Activated CD4-positive, CD25-positive, alpha-beta regulatory T cell treated with anti-CD3 and anti-CD28 coated beads, Interleukin-2, amount 50 U/mL, for 16 hours (primary cell): ENCODE measurements at regions not wholly inside any gene's neighbourhood (a gene's known extent, or its start where the extent isn't known, plus 50 kb on each side); places are given as distances from the start of the nearest gene placed in this dataset.

Source experiments
- DNase-seq: peaks from one replicate; pipeline ENCODE4 v3.0.0-alpha.2; 2020; ENCODE audit warnings: low read depth, low spot score

- DNase-seq = no peak
Observed at GRCh38 chr10:10293041-10293440, 724.6 kb upstream of the CELF2 start.

DNA sequence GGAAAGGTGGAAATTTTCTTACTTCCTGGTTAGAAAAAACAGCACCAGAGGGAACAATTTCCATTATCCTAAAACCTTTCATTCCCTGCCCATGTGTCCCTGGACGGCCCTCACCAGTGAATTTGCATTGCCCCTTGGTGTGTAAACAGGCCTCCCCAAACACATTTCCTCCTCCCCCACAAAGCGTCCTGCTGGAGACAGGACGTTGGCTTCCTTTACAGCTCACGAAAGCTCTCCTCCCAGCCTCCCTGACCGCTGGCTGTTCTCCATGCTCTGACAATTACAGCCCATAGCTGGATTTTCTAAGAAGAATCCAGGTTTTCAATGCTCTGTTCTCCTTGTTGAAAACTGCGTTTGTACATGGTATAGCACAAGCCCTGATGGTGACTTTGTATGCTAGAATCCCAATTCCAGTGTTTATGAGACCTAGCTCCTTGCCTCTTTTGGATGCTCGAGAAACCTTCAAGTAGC lies 724.2 kb upstream of the CELF2 start:
- DNase-seq = no peak

DNA sequence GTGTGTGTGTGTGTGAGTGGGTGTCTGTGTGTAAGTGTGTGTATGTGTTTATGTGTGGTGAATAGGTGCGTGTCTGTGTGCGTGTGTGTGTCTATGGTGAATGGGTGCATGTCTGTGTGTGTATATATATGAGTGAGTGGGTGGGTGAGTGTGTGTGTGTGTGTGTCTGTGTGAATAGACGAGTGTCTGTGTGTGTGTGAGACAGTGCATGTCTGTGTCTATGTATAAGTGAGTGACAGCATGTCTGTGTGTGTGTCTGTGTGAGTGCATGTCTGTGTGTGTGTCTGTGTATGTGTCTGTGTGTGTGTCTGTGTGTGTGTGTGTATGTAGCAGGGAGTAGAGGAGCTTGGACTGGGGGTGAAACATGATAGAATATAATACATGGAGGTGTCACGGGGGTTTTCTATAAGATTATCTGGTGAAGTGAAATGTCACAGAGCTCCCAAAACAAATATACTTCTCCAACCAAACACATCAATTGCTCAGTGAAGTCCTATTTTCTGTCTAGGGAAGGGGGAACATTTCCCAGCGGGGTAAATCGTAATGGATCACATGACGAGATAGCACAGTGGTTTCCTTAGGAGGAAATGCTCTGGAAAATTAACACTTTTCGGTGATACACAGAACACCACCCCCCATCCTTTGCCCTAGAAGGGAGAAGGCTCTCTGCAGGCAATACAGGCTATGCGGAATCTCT lies 723.3 kb upstream of the CELF2 start:
- no peak for DNase-seq

DNA sequence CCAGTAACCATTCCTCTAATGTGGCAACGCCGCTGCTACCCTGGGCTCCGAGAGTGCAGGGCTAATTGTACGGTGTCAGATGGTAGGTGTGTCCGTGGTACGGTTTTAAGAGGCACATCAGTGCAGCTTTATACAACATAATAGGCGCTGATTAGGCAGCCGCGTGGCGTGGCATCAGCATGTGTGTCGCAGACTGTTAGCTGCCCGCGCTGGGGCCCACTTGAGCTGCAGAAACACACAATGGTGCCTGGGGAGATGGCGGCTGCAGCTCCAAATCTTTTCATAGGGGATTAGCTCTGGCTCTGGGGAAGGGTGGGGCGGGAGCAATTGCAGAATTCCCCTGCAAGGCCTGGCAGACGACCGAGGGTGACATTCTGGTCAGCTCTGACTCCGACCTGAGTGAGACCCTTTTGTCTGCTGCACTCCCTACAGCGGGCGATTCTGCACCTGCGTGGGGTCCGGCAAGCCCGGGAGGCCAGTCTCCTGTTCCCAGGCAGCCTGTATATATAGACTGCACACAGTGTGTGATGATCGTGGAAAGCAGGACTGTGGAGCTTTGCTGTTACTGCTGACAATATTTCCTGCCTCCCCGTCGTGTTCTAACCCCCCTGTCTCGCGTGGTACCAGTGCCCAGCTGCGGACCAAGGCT lies 722.7 kb upstream of the CELF2 start:
- no peak for DNase-seq

- DNase-seq = no peak
Observed at GRCh38 chr10:10295537-10295936, 722.1 kb upstream of the CELF2 start.

- no peak for DNase-seq
Observed at GRCh38 chr10:10302689-10303088, 715.0 kb upstream of the CELF2 start.

GRCh38 chr10:10307036-10307435 lies 710.6 kb upstream of the CELF2 start:
- no peak for DNase-seq

DNA sequence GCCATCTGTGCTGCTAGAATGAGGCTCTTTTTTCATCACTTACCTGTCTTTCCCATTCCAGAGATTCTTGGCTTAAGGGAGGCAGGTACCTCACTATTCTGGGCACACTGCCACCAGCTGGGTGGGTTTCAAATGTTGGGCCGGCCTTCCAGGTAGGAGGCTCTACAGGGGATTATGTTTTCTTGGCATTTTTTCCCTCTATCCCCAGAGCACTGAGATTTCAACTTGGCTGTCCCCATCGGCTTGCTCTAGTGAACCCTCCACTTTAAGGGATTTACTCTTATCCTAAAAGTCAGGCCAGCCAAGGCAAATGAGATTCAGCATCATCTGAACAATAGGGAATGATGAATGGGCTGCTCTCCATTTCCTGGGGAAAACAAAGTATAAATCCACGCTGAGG lies 710.1 kb upstream of the CELF2 start:
- DNase-seq = no peak

GRCh38 chr10:10310498-10310897 lies 707.2 kb upstream of the CELF2 start:
- no peak for DNase-seq

DNA sequence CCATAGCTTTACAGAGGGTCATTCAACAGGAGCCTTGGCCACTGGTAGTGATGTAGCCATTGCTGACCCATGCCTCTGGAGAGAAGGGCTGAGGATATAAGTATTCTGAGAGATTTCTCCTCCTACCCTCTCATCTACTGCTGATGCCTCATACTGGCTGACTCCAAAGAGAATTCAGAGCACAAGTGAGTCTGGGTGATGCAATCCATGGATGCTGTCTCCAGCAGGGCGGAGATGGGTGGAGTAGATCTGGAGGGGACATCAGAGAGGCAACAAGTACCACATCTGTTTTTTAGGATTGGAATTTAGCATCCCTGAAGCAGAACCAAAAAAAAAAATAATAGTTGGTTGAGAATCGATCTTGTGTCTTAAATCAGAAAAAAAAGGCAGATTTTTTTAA lies 705.7 kb upstream of the CELF2 start:
- no peak for DNase-seq

- DNase-seq = no peak
Observed at GRCh38 chr10:10313149-10313835, 704.4 kb upstream of the CELF2 start.

- DNase-seq = no peak
Observed at GRCh38 chr10:10314626-10315025, 703.0 kb upstream of the CELF2 start.

DNA sequence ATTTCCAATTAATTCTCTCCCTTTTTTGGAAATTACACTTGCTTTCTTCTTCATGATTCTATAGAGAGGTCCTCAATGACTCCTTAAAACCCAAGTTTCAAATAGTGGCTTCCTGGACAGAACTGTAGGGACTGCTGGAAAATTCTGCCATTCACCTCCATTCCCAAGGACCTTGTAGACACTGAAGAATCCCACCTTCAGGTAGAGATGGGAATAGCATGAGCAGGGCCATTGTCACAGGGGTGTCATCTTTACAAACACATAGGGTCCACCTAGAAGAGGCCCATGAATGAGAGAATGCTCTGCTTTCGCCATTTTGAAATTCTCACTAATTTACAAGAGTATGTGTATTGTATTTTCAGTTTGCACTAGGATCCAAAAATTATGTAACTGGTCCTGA lies 701.7 kb upstream of the CELF2 start:
- DNase-seq = no peak

- no peak for DNase-seq
Observed at GRCh38 chr10:10317151-10317550, 700.5 kb upstream of the CELF2 start.

DNA sequence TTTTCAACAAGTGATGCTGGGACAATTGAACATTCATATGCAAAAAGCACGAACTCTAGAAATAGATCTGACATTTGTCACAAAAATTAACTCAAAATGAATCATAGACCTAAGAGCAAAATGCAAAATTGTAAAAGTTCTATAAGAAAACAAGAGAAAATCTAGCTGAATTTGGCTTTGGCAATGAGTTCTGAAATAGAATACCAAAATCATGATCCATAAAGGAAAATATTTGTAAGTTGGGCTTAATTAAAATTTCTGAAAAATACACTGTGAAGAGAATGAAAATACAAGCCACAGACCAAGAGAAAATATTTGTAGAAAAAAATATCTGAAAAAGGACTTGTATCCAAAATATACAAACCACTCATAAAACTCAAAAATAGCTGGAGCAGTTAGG lies 698.8 kb upstream of the CELF2 start:
- no peak for DNase-seq

DNA sequence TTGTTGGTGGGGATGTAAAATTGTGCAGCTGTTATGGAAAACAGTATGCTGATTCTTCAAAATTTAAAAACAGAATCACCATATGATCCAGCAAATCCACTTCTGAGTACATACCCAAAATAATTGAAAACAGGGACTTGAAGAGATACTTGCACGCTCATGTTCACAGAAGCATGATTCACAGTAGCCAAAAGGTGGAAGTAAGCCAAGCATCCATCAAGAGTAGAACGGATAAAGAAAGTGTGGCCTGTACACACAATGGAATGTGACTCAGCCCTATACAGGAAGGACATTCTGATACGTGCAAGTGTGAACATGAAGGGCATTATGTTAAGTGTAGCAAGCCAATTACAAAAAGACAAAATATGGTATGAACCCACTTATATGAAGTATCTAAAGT lies 696.7 kb upstream of the CELF2 start:
- DNase-seq = no peak

GRCh38 chr10:10326116-10326515 lies 691.6 kb upstream of the CELF2 start:
- no peak for DNase-seq

- DNase-seq = no peak
Observed at GRCh38 chr10:10327934-10328333, 689.7 kb upstream of the CELF2 start.

DNA sequence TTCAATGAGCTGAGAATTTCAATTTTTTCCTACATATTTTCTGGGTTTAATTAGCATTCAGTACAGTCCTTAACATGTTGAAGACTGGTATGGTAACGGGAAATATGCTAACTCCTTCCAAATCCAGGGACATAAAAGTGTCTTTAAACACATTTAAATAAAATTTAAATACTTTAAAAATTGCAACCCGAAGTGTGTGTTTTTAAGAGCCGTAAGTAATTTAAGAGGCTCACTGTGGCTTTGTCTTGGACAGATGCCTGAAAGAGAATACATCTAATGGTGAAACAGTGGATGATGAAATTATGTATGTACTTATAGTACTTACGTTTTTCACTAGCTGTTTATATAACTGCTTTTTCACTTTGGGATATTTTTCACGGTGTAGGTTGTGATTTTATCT lies 687.3 kb upstream of the CELF2 start:
- no peak for DNase-seq

DNA sequence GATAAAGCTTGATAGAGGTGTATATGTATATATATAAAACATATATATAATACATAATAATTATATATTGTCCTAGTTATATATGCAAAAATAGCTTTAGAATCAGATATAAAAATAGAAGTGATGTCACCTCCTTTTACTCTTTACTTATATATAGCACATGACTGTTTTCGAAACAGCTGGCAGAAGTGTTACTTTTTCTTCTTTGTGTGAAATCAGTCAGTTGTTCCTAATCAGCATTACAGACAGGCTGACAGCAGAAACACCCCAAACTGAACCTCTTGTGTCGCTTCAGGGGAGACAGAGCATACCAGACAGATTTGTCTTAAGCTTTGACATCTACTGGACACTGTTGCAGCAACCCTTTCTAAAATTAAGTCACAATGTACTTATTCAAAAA lies 684.9 kb upstream of the CELF2 start:
- DNase-seq = no peak

- no peak for DNase-seq
Observed at GRCh38 chr10:10333622-10334021, 684.0 kb upstream of the CELF2 start.

DNA sequence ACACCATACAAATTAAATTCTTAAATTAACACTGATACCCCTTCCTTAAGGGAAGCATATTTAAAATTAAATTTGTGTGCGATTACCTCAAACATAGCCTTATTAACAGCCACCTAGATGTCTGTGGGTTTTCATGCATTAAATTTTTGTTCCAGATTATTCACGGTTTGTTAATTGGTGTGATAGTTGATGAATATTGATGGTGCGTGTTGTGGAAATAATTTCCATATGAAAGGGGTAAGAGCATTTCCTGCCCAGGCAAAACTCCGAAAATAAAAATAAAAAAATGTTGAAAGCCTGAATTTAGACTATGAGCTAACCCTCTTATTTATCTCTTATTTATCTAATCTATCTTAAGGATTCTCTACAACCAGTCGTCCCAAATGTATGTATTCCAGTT lies 679.3 kb upstream of the CELF2 start:
- DNase-seq = no peak
